ENCODE measurements at regions not wholly inside any gene's neighbourhood (a gene's known extent, or its start where the extent isn't known, plus 50 kb on each side); places are given as distances from the start of the nearest gene placed in this dataset.

DNA sequence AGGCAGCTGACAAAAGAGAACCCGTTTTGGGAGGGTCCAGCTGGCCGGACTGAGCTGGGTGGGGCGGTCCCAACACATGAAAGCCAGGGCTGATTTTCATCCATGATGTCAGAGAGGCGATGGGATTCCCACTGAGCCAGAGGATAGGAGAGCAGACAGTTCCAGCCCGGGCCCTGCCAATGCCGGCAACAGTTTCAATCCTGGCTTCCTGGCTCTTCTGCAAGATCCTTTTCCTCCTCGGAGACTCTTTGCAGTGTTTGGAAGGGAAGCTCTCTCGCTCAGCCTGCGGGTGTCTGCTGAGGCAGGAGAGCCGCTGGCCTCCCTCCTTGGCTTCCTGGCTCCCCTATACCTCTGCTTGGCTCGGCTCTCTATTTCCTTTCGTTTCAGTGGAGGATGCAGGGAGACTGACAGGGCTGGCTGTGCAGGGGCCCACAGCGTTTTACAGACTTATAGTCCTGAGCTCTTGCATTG, 145.5 kb upstream of the SOX9 start:
- DNase-seq = no peak

GRCh38 chr17:71976011-71976649, 144.7 kb upstream of the SOX9 start:
- DNase-seq = no peak

DNA sequence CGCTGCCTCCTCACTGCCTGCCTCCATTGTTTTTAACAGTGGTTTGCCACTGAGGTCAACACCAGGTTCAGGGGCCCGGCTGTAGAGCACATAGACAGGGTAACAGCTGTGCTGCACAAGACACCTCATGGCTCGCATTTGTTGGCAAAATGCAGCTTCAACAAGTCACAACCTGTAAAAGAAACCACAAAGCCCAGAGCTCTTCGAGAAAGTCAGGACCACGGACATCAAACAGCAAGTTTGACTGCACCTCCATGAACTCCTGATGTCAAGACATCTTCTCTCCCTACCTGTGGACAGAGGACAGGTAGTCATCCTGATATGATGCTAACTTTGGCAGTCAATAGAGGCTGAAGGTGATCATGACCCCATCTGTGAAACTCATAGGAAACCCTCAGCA, 142.4 kb upstream of the SOX9 start:
- DNase-seq = no peak

- no peak for DNase-seq
Measured at GRCh38 chr17:71980171-71980570, 140.6 kb upstream of the SOX9 start.

GRCh38 chr17:71983828-71984227, 137.0 kb upstream of the SOX9 start:
- DNase-seq = no peak

DNA sequence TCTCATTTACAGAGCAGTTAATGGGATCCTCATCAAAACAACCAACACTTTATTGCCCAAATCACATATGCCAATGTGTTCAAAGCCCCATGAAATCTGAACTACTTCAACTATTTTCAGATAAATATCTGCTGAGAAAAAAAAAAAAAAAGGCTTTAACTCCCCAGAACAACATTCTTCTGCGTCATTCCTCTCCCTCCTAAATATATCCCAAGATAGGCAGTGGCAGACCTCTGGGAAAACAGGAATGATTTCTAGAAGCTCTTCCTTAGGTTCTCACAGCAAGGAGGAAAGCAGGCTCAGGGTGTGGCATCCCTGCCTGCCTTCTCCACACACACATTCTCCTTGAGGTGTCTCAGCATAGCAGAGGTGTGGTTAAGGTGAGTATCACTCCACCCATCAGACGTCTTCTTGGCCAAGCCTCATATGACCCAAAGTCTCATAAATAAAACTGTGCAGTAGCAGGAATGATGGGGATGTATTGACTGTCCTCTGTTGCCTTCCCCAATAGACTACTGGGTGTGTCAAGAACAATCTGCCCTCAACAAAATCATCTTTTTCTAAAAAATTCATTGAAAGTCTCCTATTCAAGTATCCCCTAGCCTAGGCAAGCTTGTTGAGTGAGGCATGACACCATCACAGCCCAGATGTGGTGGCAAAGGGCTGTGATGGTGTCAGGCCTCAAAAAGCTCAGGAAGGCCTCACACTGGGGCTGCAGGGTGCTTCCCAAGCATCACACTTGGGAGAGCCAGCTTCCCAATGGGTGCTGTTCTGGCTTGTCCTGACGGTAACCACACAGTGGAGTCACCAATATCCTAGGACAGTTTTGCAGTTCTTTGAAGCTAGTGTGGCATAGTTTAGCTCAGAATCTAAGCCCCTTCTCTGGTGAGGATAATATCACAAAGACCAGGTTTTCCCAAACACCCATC, 135.4 kb upstream of the SOX9 start:
- DNase-seq = no peak

GRCh38 chr17:71986886-71987285, 133.9 kb upstream of the SOX9 start:
- DNase-seq = no peak

DNA sequence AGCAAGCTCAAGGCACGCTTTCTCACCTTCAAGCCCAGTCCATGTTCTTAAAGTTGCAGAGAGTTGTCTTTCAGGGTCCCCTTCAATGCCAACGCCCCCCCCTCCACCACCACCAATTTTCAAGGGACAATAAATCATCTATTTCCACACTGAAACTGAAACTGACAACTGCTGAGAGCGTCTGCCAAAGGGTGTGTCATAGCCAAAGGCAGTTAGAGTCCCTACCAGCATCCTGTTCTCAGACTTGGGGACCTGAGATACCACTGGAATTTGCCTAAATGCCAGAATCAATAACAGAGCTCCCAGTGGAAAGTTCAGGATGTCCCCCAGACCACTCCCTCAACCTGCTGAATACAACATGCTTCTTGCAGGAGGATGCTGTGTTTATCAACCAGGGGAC, 133.2 kb upstream of the SOX9 start:
- DNase-seq = no peak

DNA sequence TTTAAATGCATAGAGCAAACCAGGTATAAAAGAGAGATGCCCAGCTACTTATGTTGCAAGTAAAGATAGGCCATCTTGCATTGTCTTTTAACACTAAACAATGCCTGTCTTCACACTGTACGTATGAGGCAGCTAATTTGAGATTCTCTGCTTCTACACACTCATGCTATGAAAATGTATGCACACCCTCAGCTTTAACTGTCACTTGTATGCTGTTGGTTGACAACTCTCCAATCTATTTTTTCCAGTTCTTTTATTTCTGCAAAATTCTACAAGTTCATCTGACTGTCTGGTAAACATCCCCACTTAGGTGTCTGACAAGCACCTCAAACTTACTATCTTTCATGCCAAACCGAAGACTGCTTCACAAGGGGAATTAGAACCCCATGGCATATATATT, 131.7 kb upstream of the SOX9 start:
- no peak for DNase-seq

DNA sequence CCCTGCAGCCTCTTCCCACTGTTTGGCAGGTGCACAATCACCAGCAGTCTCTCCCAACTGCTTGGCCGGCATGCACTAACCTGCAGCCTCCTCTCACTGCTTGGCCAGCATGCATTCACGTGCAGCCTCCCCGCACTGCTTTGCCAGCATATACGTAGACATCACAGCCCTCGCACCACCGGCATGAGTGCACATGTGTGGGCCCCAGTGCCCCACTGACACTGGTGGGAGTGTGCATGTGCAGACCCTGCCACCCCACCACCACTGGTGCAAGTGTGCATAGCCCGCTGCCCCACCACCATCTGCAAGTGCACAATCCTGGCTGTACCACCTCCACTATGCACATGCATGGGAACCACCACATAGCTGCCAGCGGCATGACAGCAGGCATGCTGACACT, 127.5 kb upstream of the SOX9 start:
- no peak for DNase-seq

DNA sequence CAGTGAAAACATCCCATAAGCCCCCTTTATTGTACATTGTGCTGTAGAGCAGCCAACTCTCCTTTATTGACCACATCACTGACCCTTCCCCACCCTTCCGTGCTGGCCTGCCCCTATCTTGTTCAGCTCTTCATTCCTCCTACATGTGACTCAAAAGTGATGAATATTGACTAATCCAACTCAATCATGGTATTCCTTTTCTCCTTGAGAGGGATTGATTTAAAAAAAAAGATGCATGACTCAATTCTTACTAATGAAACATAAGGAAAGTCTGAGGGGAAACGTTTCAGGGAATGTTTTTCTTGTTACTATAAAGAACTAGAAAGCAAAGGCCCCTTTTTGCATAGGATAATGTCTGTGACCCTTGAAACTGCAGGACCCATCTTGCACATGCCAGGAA, 125.2 kb upstream of the SOX9 start:
- no peak for DNase-seq

DNA sequence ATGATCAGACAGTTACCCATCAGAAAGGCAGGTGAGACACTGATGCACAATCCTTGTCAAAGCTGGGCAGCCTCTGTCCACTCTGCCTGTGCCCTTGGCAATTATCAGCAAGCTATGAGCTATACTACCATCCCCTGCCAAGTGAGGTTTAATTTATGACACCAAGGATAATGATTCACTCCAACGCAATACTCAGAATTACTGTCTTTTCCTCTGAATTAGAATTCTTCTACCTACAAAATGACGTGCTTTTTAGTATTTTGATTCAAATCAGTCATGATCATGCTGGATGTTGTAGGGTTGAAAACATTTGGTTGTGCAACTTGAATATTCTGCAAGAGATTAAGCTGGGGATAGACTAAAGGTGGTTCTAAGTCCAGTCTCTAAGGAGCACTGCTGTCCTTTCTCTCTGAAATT, 116.8 kb upstream of the SOX9 start:
- DNase-seq = no peak

DNA sequence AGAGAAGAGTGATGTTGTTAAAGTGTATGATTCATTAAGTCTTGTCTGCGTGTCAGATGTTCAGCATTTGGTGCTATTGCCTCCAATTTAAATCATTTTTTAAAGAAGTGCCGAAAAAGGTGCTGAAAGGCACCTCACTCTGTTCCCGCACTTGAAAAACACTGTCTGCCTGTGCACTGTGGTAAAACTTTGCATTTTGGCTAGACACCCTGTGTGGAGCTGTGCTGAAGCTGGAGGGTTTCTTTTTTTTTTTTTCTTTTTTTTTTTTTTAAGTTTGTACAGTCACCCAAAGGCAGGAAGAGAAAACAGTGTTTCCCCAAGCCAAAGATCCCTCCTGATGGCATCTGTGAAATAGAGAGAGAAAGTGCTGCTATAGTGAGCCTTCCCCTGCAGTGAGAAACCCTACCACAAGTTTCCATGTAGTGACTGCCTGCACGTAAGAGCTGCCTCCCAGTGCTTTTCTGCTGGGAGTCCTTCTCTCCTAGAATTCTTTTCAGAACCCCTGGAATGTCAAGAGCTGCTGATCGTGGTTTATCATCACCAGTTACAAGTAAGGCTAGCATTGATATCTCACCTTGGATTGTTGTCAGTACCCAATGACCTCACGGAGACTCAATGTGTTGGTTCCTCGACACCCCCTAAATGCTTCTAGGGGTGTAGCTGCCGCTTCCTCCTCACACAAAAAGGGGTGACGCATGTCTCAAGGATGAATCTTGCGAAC, 116.0 kb upstream of the SOX9 start:
- DNase-seq = no peak

DNA sequence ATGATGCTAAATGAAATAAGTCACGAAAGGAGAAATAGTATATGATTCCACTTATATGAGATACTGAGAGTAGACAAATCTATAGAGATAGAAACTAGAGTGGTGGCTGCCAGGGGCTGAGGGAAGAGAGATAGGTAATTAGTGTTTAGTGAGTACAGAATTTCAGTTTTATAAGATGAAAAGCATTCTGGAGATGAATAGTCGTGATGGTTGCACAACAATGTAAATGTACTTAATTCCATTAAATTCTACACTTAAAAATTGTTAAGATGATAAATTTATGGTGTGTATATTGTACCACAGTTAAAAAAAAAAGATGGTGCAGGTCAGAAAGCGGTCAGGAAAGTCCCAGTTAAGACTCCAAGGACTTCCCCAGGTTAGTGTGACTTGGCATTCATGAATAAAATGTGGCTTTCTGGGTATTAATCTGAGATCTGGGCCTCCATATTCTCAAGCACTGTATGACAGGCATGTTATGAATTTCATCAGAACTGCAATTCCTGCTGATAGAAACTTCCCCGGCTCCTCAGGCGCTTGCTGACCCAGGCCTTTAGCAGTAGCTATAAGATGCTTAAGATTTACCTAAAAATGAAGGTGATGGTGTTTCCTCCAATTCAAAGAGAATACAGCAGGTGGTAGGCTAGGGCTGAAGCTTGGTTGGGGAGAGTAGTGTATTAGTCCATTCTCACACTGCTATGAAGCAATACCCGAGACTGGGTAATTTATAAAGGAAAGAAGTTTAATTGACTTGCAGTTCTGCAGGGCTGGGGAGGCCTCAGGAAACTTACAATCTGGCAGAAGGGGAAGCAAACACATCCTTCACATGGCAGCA, 115.3 kb upstream of the SOX9 start:
- DNase-seq = no peak

DNA sequence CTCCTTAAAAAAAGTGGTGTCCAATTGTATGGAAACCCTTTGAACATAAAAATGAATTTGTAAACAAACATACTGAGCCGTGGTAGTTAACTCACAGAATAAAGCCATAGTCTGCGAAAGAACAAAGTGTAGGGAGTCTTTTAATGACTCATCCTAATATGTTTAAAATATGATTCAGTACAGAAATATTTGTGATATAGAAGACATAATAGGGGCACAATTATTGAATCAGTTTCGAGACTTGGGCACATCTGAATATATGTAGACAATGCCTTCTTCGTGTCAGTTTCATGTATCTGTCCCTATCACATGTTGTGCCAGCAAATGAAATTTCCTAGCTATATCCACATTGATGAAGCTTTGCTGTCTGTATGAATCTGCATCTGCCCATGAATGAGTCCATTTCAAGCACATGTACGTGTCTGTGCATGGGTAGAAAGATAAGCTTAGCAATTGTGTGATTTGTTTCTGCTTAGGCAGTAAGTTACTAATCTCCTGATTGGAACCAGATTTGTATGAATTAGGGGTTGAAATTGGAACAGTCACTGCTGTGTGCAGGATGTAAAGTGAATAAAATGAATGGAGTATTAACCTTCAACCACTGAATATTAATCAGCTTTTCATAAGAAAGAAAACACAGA, 112.5 kb upstream of the SOX9 start:
- no peak for DNase-seq

DNA sequence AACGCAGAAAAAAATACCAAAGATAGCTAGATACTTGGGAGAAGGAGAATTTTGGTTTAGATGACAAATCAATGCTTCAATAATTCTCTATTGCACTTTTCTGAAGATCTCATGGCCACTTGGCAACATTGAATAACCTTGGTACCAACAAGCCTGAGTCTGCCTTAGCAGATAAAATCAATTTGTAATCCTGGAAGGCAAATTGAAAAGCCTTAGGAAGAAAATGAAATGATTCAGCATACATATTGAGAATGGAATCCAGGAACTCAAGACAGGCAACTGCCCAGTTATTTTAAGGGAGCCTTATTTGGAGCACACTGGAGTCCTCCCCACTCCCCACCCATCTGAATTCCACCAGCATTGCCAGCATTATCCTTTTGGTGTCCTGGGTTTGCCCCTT, 109.3 kb upstream of the SOX9 start:
- no peak for DNase-seq

DNA sequence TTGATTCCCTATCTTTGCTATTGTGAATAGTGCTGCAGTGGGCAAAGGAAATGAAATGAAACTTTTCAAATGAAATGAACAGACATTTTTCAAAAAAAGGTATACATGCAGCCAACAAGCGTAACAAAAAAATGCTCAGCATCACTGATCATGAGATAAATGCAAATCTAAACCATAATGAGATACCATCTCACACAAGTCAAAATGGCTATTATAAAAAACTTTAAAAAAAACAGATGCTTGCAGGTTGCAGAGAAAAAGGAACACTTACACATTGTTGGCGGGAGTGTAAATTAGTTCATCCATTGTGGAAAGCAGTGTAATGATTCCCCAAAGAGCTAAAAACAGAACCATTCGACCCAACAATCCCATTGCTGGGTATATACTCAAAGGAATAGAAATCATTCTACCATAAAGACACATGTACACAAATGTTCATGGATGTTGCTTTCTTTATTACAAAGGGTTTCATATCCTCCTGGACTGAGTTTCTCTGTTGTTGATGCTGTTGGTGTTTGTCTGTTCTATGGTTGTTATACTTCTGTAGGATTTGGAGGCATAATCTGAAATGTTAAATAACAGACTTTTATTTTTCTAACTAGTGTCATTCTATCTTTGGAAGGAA, 99.3 kb upstream of the SOX9 start:
- DNase-seq = no peak

DNA sequence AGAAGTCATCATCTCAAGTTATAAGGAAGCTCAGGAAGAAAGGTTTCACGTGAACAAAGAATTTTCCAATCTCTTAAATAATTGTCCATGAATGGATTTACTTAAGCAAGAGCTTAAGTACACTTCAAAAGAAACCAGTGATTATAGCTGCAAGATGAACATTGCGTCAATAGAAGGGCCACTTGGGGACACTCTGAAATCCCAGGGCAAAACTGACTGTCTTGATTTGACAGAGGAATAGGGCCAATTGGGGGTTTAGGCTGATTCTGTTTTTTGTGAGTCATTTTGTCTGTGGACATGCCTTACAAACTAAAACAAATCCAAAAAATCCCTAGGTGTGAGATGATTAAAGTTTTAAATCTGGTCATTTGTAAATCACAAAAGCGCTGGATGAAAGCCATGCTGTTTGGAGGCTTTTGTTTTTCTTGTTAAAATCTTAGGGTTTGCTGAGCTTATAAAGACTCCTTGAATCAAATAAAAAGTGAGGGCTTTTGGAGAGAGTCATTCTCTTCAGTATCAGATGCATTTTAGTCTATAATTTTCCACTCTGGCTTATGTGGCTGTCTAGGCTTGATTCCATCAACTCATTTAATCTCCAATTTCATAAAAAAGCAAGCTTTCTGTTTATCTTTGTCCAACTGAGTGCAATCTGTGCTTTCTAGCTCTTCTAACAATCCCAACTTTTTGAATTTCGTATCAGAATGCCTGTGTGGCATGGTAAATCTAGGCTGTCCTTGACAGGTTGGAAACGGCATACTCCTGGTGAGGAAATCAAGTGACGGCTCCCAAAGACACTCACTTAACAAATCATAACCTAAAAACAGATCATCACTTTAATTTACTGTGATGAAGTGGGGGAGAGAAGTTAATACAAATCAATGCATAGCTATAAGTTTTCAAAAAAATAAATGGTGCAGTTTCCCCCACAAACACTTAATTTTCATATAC, 98.2 kb upstream of the SOX9 start:
- DNase-seq = no peak

- no peak for DNase-seq
Measured at GRCh38 chr17:72024457-72024856, 96.4 kb upstream of the SOX9 start.

GRCh38 chr17:72025113-72025512, 95.7 kb upstream of the SOX9 start:
- no peak for DNase-seq

Measured in NCI-H1048 (cell line).